Tibial nerve (tissue), 4 donors: ENCODE measurements at regions not wholly inside any gene's neighbourhood (a gene's known extent, or its start where the extent isn't known, plus 50 kb on each side); places are given as distances from the start of the nearest gene placed in this dataset.

ENCODE experiments used
- DNase-seq, 2 donors: peaks; one replicate each; pipeline ENCODE4 v3.0.0-alpha.2; 2019; ENCODE audit warnings: low spot score in 2 of 2
- H3K27ac ChIP-seq, 4 donors: fragments of 200-600 bp; sonication (generic) in 3 of 4; one replicate each; pipeline ENCODE4 v1.5.1; 2017 to 2019; ENCODE audit warnings: mild to moderate bottlenecking in 1 of 4
- H3K27me3 ChIP-seq, 2 donors: fragments of 200-600 bp; sonication (generic) in 1 of 2; one replicate each; pipeline versions ENCODE4 v1.5.1 to v1.6.0; 2017 to 2019
- H3K36me3 ChIP-seq, 3 donors: fragments of 200-600 bp; sonication (generic); one replicate each; pipeline ENCODE4 v1.5.1; 2018 to 2019
- H3K4me1 ChIP-seq, 4 donors: fragments of 200-600 bp; sonication (generic) in 3 of 4; one replicate each; pipeline ENCODE4 v1.5.1; 2017 to 2019
- H3K4me3 ChIP-seq, 4 donors: fragments of 200-600 bp; sonication (generic) in 3 of 4; one replicate each; pipeline ENCODE4 v1.5.1; 2017 to 2019; ENCODE audit warnings: mild to moderate bottlenecking in 1 of 4, moderate library complexity in 1 of 4
- H3K9me3 ChIP-seq, 4 donors: fragments of 200-600 bp; sonication (generic) in 3 of 4; one replicate each; pipeline ENCODE4 v1.5.1; 2017 to 2019
- EP300 ChIP-seq, 2 donors: sonication (generic); formaldehyde crosslinking; IDR thresholded peaks; one replicate each; pipeline ENCODE4 v1.6.1; 2017; ENCODE audit warnings: antibody characterized with exemption in 2 of 2, mild to moderate bottlenecking in 1 of 2
- POLR2A ChIP-seq, 2 donors: fragments of 450-650 bp; IDR thresholded peaks; one replicate each; pipeline ENCODE4 v1.6.1; 2017; ENCODE audit warnings: antibody characterized with exemption in 2 of 2, mild to moderate bottlenecking in 2 of 2, moderate library complexity in 2 of 2
- WGBS, 2 donors: methylation state at CpG; one replicate each; pipeline ENCODE4 v1.1.5; 2018; 5-methylcytosine and 5-hydroxymethylcytosine counted together
- TF ChIP-seq, protein P1 (sequence below), 5 experiments: fragments of 200-600 bp in 3 of 5; fragments of 450-650 bp in 2 of 5; sonication (generic) in 3 of 5; IDR thresholded peaks; one replicate each; pipeline ENCODE4 v1.5.1; 2016 to 2019; ENCODE audit warnings: antibody characterized with exemption in 5 of 5, mild to moderate bottlenecking in 3 of 5, moderate library complexity in 2 of 5

- H3K9me3 ChIP-seq, result peaks cover 0 to 5% (median 0%) of the 10 kb centered on the region in 4 donors
- no peaks in the 10 kb centered on the region for H3K36me3 ChIP-seq
- H3K27ac ChIP-seq, result no peak overlapping the region
- no peaks in the 10 kb centered on the region for H3K27me3 ChIP-seq
- TF ChIP-seq EP300 (IDR thresholded peaks at IDR 0.05), result no peak
- TF ChIP-seq POLR2A (IDR thresholded peaks at IDR 0.05), result no peak
- TF ChIP-seq, protein P1, sequence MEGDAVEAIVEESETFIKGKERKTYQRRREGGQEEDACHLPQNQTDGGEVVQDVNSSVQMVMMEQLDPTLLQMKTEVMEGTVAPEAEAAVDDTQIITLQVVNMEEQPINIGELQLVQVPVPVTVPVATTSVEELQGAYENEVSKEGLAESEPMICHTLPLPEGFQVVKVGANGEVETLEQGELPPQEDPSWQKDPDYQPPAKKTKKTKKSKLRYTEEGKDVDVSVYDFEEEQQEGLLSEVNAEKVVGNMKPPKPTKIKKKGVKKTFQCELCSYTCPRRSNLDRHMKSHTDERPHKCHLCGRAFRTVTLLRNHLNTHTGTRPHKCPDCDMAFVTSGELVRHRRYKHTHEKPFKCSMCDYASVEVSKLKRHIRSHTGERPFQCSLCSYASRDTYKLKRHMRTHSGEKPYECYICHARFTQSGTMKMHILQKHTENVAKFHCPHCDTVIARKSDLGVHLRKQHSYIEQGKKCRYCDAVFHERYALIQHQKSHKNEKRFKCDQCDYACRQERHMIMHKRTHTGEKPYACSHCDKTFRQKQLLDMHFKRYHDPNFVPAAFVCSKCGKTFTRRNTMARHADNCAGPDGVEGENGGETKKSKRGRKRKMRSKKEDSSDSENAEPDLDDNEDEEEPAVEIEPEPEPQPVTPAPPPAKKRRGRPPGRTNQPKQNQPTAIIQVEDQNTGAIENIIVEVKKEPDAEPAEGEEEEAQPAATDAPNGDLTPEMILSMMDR (IDR thresholded peaks at IDR 0.05), result no peak
- peaks cover 0 to 9% (median 0%) of the 10 kb centered on the region in 4 donors for H3K4me1 ChIP-seq
- 84 to 88% methylated on average over 1 of the region's 1 CpG for WGBS, 2 donors
- no peak overlapping the region for H3K4me3 ChIP-seq
- no peak for DNase-seq
Observed at GRCh38 chr5:92976156-92976555, 604.9 kb downstream of the NR2F1-AS1 start.

DNA sequence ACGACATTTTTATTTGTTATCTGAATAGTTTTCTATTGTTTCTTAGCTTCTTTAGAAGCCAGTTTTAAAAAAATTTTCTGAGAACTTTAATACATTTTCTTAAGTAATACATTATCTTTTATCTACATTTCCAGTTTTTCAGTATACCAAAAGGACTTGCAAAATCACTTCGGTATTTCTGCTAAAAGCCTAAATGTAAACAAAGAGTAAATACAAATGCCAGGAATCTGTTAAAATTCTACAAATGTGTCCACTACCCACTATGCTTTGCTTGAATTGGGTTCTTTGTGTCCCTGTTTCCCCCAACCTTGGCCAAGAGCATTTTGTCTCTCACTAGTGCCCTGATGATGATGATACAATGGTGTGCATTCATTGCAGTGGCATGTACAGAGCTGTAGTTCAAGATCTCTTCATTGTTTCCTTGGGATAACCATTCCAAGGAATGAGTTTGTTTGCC lies 611.2 kb downstream of the NR2F1-AS1 start:
- Histone ChIP-seq H3K9me3 (no peaks in the 10 kb centered on the region), H3K27me3 (no peaks in the 10 kb centered on the region), H3K4me1 (peaks cover 0 to 5% (median 0%) of the 10 kb centered on the region in 4 donors), H3K27ac (peak overlapping the region in 3 of 4 donors; percentile 33 to 71 (median 64)), H3K36me3 (no peaks in the 10 kb centered on the region), H3K4me3 (no peak overlapping the region)
- TF ChIP-seq EP300 (IDR thresholded peaks at IDR 0.05) (peak in 1 of 2 donors; percentile 56), POLR2A (IDR thresholded peaks at IDR 0.05) (no peak)
- WGBS, 2 donors, result 41 to 46% methylated on average over 2 of the region's 2 CpGs
- no peak for DNase-seq

GRCh38 chr5:92969191-92969780 lies 611.7 kb downstream of the NR2F1-AS1 start:
- TF ChIP-seq EP300 (IDR thresholded peaks at IDR 0.05) (no peak), POLR2A (IDR thresholded peaks at IDR 0.05) (no peak)
- TF ChIP-seq, protein P1 (IDR thresholded peaks at IDR 0.05), result no peak
- Histone ChIP-seq H3K27ac (peak overlapping the region; percentile 33 to 70 (median 60)), H3K27me3 (no peaks in the 10 kb centered on the region), H3K4me3 (no peak overlapping the region), H3K4me1 (peaks cover 0 to 5% (median 0%) of the 10 kb centered on the region in 4 donors), H3K36me3 (no peaks in the 10 kb centered on the region), H3K9me3 (no peaks in the 10 kb centered on the region)
- DNase-seq, result no peak
- 73 to 77% methylated on average over 5 of the region's 5 CpGs for WGBS, 2 donors

- Histone ChIP-seq H3K27me3 (no peaks in the 10 kb centered on the region), H3K27ac (no peak overlapping the region), H3K9me3 (no peaks in the 10 kb centered on the region), H3K4me1 (peaks cover 0 to 4% (median 0%) of the 10 kb centered on the region in 4 donors), H3K4me3 (no peak overlapping the region), H3K36me3 (no peaks in the 10 kb centered on the region)
- no peak for DNase-seq
- TF ChIP-seq POLR2A (IDR thresholded peaks at IDR 0.05), result no peak
- TF ChIP-seq EP300 (IDR thresholded peaks at IDR 0.05), result no peak
- TF ChIP-seq, protein P1 (IDR thresholded peaks at IDR 0.05), result no peak
- 85 to 98% methylated on average over 2 of the region's 2 CpGs for WGBS, 2 donors
Observed at GRCh38 chr5:92963800-92964199, 617.2 kb downstream of the NR2F1-AS1 start.

- no peak overlapping the region for H3K27ac ChIP-seq
- H3K36me3 ChIP-seq, result no peaks in the 10 kb centered on the region
- no peak overlapping the region for H3K4me3 ChIP-seq
- no peak for DNase-seq
- no peaks in the 10 kb centered on the region for H3K27me3 ChIP-seq
- H3K9me3 ChIP-seq, result no peaks in the 10 kb centered on the region
- TF ChIP-seq, protein P1 (IDR thresholded peaks at IDR 0.05), result no peak
- TF ChIP-seq POLR2A (IDR thresholded peaks at IDR 0.05) (no peak), EP300 (IDR thresholded peaks at IDR 0.05) (no peak)
- peaks cover 0 to 4% (median 0%) of the 10 kb centered on the region in 4 donors for H3K4me1 ChIP-seq
Observed at GRCh38 chr5:92962752-92963151, 618.3 kb downstream of the NR2F1-AS1 start.
